Upper lobe of left lung (tissue), 4 donors: ENCODE measurements at regions not wholly inside any gene's neighbourhood (a gene's known extent, or its start where the extent isn't known, plus 50 kb on each side); places are given as distances from the start of the nearest gene placed in this dataset.

Experiments used
- POLR2A ChIP-seq, 4 donors: fragments of 450-650 bp; IDR thresholded peaks; one replicate each; pipeline ENCODE4 v1.5.1; 2016 to 2017; ENCODE audit warnings: antibody characterized with exemption in 4 of 4, mild to moderate bottlenecking in 2 of 4
- POLR2AphosphoS5 ChIP-seq, 2 donors: sonication (generic); formaldehyde crosslinking; IDR thresholded peaks; one replicate each; pipeline ENCODE4 v1.5.1; 2017; ENCODE audit warnings: antibody characterized with exemption in 2 of 2
- TF ChIP-seq, protein P1 (sequence below), 6 experiments: fragments of 450-650 bp in 4 of 6; fragments of 200-600 bp in 2 of 6; sonication (generic) in 2 of 6; IDR thresholded peaks; one replicate each; pipeline ENCODE4 v1.5.1; 2016 to 2019; ENCODE audit warnings: antibody characterized with exemption in 6 of 6

DNA sequence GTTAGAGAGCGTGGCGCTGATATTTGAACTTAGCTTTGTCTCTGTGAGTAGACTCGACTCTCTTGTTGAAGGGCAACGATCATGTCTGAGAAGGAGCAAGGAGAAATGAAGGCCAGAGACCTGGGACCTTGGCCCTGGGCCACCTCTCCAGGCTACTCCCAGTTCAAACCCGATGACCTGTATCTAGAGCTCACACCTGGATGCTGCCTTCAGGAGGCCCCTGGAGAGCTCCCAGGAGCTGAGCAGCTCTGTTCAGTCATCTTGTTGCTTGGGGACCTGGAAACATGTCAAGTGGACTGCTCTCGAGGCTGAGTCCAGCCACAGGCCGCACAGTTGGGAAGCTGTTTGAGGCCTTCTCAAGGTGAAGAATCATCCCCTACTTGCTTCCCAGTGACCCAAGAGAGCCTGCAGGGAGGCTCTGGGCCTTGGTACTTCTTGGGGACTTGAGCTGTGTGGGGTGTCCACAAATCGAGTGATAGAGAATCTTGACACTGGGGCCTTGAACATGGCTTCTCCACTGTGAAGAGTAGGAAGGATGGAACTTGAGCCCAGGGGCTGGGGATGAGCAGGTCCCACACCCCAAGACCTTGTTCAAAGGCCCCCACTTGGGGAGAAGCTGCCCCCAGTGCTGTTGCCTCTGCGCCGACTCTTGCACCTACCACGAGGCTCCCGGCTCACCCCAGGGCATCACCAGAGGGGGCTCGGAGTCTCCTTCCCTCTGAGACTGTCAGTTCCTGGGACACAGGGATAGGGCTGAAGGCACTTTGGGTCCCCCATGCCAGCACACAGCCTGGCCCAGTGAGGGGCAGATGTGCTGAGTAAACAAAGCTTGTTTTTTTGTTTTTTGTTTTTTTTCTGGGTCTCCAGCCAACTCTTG lies 112.1 kb downstream of the IRX5 start:
- no peak for TF ChIP-seq POLR2AphosphoS5 (IDR thresholded peaks at IDR 0.05)
- TF ChIP-seq, protein P1, sequence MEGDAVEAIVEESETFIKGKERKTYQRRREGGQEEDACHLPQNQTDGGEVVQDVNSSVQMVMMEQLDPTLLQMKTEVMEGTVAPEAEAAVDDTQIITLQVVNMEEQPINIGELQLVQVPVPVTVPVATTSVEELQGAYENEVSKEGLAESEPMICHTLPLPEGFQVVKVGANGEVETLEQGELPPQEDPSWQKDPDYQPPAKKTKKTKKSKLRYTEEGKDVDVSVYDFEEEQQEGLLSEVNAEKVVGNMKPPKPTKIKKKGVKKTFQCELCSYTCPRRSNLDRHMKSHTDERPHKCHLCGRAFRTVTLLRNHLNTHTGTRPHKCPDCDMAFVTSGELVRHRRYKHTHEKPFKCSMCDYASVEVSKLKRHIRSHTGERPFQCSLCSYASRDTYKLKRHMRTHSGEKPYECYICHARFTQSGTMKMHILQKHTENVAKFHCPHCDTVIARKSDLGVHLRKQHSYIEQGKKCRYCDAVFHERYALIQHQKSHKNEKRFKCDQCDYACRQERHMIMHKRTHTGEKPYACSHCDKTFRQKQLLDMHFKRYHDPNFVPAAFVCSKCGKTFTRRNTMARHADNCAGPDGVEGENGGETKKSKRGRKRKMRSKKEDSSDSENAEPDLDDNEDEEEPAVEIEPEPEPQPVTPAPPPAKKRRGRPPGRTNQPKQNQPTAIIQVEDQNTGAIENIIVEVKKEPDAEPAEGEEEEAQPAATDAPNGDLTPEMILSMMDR (IDR thresholded peaks at IDR 0.05): no peak
- no peak for TF ChIP-seq POLR2A (IDR thresholded peaks at IDR 0.05)
